ENCODE measurements at regions not wholly inside any gene's neighbourhood (a gene's known extent, or its start where the extent isn't known, plus 50 kb on each side); places are given as distances from the start of the nearest gene placed in this dataset.

DNA sequence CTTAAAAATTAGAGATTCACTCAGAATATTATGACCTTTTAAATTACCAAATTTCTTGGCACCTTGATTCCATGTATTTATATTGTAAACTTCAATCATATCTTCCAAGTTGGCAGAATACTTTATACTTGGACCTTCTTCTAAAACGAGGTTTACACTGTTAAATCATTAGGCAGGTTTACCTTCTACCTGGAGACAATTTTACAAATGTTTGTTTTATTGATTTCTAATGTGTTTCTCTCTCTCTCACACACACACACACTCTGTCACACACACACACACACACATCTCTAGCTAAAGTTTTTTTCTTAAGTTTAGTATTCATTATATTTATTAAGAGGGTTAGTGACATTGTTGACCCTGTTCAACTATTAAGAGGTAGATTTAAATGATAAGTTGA, 1155.6 kb downstream of the NSUN3 start:
- TF ChIP-seq EZH2 (IDR thresholded peaks at IDR 0.05) (no peak), POLR2AphosphoS5 (IDR thresholded peaks at IDR 0.05; ENCODE audit: borderline replicate concordance, low read depth, low read length) (no peak)

Measured in SK-N-MC (cell line).